ENCODE measurements at regions not wholly inside any gene's neighbourhood (a gene's known extent, or its start where the extent isn't known, plus 50 kb on each side); places are given as distances from the start of the nearest gene placed in this dataset.

- TF ChIP-seq POLR2AphosphoS5 (IDR thresholded peaks at IDR 0.05) (no peak), POLR2A (IDR thresholded peaks at IDR 0.05) (no peak), CTCF (IDR thresholded peaks at IDR 0.05) (no peak)
Measured at GRCh38 chr2:52289741-52290140, 1257.8 kb upstream of the NRXN1 start.

Measured in sigmoid colon (tissue), 4 donors.